ENCODE measurements at regions not wholly inside any gene's neighbourhood (a gene's known extent, or its start where the extent isn't known, plus 50 kb on each side); places are given as distances from the start of the nearest gene placed in this dataset.

DNA sequence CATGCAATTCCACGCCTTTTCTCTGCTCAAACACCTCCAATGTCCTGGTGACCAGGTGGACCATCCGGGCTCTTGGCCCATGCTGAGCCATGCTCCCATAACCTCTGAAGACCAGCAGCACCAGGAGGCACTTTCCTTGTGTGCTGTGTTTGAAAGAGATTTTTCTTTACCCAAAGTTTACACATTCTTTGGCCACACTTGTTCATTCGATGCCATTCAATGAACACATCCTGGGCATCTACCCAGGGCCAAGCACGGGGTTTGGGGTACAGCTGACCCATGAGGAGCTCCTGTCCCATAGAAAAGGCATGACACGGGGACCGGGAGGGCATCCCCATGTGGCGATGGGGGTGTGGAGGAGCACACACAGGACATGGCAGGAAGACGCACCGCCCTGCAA is 77.1 kb upstream of the IRX1 start:
- TF ChIP-seq, protein P1, sequence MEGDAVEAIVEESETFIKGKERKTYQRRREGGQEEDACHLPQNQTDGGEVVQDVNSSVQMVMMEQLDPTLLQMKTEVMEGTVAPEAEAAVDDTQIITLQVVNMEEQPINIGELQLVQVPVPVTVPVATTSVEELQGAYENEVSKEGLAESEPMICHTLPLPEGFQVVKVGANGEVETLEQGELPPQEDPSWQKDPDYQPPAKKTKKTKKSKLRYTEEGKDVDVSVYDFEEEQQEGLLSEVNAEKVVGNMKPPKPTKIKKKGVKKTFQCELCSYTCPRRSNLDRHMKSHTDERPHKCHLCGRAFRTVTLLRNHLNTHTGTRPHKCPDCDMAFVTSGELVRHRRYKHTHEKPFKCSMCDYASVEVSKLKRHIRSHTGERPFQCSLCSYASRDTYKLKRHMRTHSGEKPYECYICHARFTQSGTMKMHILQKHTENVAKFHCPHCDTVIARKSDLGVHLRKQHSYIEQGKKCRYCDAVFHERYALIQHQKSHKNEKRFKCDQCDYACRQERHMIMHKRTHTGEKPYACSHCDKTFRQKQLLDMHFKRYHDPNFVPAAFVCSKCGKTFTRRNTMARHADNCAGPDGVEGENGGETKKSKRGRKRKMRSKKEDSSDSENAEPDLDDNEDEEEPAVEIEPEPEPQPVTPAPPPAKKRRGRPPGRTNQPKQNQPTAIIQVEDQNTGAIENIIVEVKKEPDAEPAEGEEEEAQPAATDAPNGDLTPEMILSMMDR (IDR thresholded peaks at IDR 0.05 in 2 of 3, conservative IDR thresholded peaks at IDR 0.05 in 1 of 3; ENCODE audit: control insufficient read depth in 2 of 3, extremely low read depth in 1 of 3, insufficient read depth in 1 of 3, low read depth in 3 of 3, low read length in 3 of 3), result no peak
- TF ChIP-seq MTA3 (IDR thresholded peaks at IDR 0.05; ENCODE audit: borderline replicate concordance, low read length) (no peak), RELA (IDR thresholded peaks at IDR 0.05; ENCODE audit: borderline replicate concordance, partially characterized antibody) (no peak), YBX1 (IDR thresholded peaks at IDR 0.05) (no peak), POLR2A (IDR thresholded peaks at IDR 0.05; ENCODE audit: low read depth, low read length) (no peak), EP300 (IDR thresholded peaks at IDR 0.05; ENCODE audit: borderline replicate concordance in 1 of 2, control insufficient read depth in 1 of 2, low read depth in 2 of 2, low read length in 2 of 2) (no peak), SUZ12 (IDR thresholded peaks at IDR 0.05; ENCODE audit: unreplicated experiment) (no peak), NR2F1 (conservative IDR thresholded peaks at IDR 0.05) (no peak)
- TF ChIP-seq, protein P2, sequence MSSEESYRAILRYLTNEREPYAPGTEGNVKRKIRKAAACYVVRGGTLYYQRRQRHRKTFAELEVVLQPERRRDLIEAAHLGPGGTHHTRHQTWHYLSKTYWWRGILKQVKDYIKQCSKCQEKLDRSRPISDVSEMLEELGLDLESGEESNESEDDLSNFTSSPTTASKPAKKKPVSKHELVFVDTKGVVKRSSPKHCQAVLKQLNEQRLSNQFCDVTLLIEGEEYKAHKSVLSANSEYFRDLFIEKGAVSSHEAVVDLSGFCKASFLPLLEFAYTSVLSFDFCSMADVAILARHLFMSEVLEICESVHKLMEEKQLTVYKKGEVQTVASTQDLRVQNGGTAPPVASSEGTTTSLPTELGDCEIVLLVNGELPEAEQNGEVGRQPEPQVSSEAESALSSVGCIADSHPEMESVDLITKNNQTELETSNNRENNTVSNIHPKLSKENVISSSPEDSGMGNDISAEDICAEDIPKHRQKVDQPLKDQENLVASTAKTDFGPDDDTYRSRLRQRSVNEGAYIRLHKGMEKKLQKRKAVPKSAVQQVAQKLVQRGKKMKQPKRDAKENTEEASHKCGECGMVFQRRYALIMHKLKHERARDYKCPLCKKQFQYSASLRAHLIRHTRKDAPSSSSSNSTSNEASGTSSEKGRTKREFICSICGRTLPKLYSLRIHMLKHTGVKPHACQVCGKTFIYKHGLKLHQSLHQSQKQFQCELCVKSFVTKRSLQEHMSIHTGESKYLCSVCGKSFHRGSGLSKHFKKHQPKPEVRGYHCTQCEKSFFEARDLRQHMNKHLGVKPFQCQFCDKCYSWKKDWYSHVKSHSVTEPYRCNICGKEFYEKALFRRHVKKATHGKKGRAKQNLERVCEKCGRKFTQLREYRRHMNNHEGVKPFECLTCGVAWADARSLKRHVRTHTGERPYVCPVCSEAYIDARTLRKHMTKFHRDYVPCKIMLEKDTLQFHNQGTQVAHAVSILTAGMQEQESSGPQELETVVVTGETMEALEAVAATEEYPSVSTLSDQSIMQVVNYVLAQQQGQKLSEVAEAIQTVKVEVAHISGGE (CRISPR knock-in tag; IDR thresholded peaks at IDR 0.05), result no peak
- TF ChIP-seq, protein P3, sequence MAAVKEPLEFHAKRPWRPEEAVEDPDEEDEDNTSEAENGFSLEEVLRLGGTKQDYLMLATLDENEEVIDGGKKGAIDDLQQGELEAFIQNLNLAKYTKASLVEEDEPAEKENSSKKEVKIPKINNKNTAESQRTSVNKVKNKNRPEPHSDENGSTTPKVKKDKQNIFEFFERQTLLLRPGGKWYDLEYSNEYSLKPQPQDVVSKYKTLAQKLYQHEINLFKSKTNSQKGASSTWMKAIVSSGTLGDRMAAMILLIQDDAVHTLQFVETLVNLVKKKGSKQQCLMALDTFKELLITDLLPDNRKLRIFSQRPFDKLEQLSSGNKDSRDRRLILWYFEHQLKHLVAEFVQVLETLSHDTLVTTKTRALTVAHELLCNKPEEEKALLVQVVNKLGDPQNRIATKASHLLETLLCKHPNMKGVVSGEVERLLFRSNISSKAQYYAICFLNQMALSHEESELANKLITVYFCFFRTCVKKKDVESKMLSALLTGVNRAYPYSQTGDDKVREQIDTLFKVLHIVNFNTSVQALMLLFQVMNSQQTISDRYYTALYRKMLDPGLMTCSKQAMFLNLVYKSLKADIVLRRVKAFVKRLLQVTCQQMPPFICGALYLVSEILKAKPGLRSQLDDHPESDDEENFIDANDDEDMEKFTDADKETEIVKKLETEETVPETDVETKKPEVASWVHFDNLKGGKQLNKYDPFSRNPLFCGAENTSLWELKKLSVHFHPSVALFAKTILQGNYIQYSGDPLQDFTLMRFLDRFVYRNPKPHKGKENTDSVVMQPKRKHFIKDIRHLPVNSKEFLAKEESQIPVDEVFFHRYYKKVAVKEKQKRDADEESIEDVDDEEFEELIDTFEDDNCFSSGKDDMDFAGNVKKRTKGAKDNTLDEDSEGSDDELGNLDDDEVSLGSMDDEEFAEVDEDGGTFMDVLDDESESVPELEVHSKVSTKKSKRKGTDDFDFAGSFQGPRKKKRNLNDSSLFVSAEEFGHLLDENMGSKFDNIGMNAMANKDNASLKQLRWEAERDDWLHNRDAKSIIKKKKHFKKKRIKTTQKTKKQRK (IDR thresholded peaks at IDR 0.05; ENCODE audit: low read depth, low read length), result no peak
- TF ChIP-seq, protein P4, sequence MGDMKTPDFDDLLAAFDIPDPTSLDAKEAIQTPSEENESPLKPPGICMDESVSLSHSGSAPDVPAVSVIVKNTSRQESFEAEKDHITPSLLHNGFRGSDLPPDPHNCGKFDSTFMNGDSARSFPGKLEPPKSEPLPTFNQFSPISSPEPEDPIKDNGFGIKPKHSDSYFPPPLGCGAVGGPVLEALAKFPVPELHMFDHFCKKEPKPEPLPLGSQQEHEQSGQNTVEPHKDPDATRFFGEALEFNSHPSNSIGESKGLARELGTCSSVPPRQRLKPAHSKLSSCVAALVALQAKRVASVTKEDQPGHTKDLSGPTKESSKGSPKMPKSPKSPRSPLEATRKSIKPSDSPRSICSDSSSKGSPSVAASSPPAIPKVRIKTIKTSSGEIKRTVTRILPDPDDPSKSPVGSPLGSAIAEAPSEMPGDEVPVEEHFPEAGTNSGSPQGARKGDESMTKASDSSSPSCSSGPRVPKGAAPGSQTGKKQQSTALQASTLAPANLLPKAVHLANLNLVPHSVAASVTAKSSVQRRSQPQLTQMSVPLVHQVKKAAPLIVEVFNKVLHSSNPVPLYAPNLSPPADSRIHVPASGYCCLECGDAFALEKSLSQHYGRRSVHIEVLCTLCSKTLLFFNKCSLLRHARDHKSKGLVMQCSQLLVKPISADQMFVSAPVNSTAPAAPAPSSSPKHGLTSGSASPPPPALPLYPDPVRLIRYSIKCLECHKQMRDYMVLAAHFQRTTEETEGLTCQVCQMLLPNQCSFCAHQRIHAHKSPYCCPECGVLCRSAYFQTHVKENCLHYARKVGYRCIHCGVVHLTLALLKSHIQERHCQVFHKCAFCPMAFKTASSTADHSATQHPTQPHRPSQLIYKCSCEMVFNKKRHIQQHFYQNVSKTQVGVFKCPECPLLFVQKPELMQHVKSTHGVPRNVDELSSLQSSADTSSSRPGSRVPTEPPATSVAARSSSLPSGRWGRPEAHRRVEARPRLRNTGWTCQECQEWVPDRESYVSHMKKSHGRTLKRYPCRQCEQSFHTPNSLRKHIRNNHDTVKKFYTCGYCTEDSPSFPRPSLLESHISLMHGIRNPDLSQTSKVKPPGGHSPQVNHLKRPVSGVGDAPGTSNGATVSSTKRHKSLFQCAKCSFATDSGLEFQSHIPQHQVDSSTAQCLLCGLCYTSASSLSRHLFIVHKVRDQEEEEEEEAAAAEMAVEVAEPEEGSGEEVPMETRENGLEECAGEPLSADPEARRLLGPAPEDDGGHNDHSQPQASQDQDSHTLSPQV (IDR thresholded peaks at IDR 0.05), result no peak
